GM12891 (cell line): ENCODE measurements at regions not wholly inside any gene's neighbourhood (a gene's known extent, or its start where the extent isn't known, plus 50 kb on each side); places are given as distances from the start of the nearest gene placed in this dataset.

Experiments
- PAX5 ChIP-seq: IDR thresholded peaks from 2 replicates; pipeline ENCODE4 v1.6.1; 2011; ENCODE audit warnings: low read length, moderate library complexity, mild to moderate bottlenecking; ENCODE audit not compliant: insufficient read depth, severe bottlenecking
- POLR2A ChIP-seq: IDR thresholded peaks from 2 replicates; pipeline ENCODE4 v1.6.1; 2011; ENCODE audit warnings: low read depth, low read length, control low read depth
- POLR2AphosphoS5 ChIP-seq: IDR thresholded peaks from 2 replicates; pipeline ENCODE4 v1.6.1; 2011; ENCODE audit warnings: low read depth, low read length, control low read depth
- TAF1 ChIP-seq: IDR thresholded peaks from 2 replicates; pipeline ENCODE4 v1.6.1; 2011; ENCODE audit warnings: low read depth, low read length, control low read depth

DNA sequence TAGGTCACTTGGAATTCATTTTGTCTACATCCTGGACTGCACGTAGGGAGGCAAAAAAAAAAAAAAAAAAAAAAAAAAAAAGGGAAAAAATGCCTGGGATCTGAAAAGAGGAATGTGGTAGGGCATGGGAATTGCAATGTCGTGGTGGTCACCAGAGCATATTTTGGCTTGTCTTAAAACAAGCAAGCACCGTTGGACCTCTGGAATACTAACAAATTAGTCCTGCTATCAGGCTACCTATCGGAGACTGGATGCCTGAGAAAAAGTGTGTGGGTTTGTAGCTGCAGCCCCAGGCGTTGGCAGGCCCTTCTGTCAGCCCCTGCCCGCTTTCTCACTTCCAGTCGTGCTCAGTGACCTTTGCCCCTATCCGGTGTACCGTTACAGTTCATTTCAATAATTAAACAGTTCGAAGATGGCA is 588.5 kb upstream of the ZEB2 start:
- TF ChIP-seq TAF1 = no peak
- no peak for TF ChIP-seq POLR2A
- TF ChIP-seq POLR2AphosphoS5 = no peak
- no peak for TF ChIP-seq PAX5
